Kidney (tissue), 13 donors: ENCODE measurements at regions not wholly inside any gene's neighbourhood (a gene's known extent, or its start where the extent isn't known, plus 50 kb on each side); places are given as distances from the start of the nearest gene placed in this dataset. TPM values are rescaled to one million over a fixed set of nuclear protein-coding genes. Genes with fewer than 3 reads are reported as not detected.
A peak's percentile ranks its signal among the peaks of the same experiment; 100 is the strongest.
"Not testable (repeated sequence)": the region's sequence is repeated elsewhere in the genome, so short reads cannot be mapped to it uniquely, and the experiment has no call there.

Source experiments
- DNase-seq, 5 donors: peaks; one replicate each; pipeline ENCODE4 v3.0.0-alpha.2; 2013 to 2020
- FAIRE-seq: peaks from 2 replicates; lab custom pipeline; 2012; peaks lifted over from hg19 to GRCh38; lab: Jason Lieb, UNC
- H3K27ac ChIP-seq, 2 donors: one replicate each; pipeline ENCODE4 v1.7.0; 2013; ENCODE audit warnings: low read depth in 2 of 2, low read length in 2 of 2, inconsistent platforms in 1 of 2
- H3K27me3 ChIP-seq: one replicate; pipeline ENCODE4 v1.7.1; 2013; ENCODE audit warnings: low read length, inconsistent platforms; ENCODE audit not compliant: control insufficient read depth, insufficient read depth
- H3K36me3 ChIP-seq, 3 donors: one replicate each; pipeline versions ENCODE4 v1.7.0 to v1.7.1; 2013; ENCODE audit warnings: low read length in 3 of 3, control low read depth in 1 of 3, inconsistent platforms in 1 of 3; ENCODE audit not compliant: insufficient read depth in 3 of 3, control insufficient read depth in 2 of 3
- H3K4me1 ChIP-seq, 3 donors: one replicate each; pipeline versions ENCODE4 v1.7.0 to v1.7.1; 2013; ENCODE audit warnings: low read length in 3 of 3, inconsistent platforms in 1 of 3, low read depth in 1 of 3; ENCODE audit not compliant: control insufficient read depth in 2 of 3, insufficient read depth in 2 of 3
- H3K4me3 ChIP-seq, 3 donors: one replicate each; pipeline versions ENCODE4 v1.7.0 to v1.8.1; 2013; ENCODE audit warnings: low read length in 3 of 3, control low read depth in 1 of 3, inconsistent platforms in 1 of 3
- H3K9ac ChIP-seq, 3 donors: one replicate each; pipeline versions ENCODE4 v1.7.0 to v1.7.1; 2013; ENCODE audit warnings: low read length in 3 of 3, control low read depth in 1 of 3, inconsistent platforms in 1 of 3
- H3K9me3 ChIP-seq, 3 donors: one replicate each; pipeline versions ENCODE4 v1.7.0 to v1.7.1; 2013; ENCODE audit warnings: low read length in 3 of 3, control low read depth in 1 of 3, inconsistent platforms in 1 of 3; ENCODE audit not compliant: control insufficient read depth in 2 of 3, insufficient read depth in 1 of 3
- CTCF ChIP-seq: IDR thresholded peaks from 3 replicates; pipeline ENCODE4 v1.5.1; 2012; ENCODE audit warnings: mild to moderate bottlenecking, moderate library complexity, borderline replicate concordance; ENCODE audit not compliant: insufficient read depth; ENCODE audit errors: extremely low read depth
- intact Hi-C: fragments of 100-400 bp; cut with DNase I; formaldehyde crosslinking; loops from one replicate; pipeline ENCODE4 v1.11.1; 2022
- microRNA-seq: library from miRNA; unstranded; fragments of <30 nt; microRNA quantifications from one replicate; pipeline ENCODE4 v1.2.0, GENCODE V29; 2020
- donor health status: control.
- donor health status: control.
- donor health status: control.
- donor health status: control.
- donor health status: control.
- donor health status: DM: yes; HTN: yes; CAD: no.
- donor health status: Normal renal cell carcinoma (clear cell type).

- not testable (repeated sequence) for H3K36me3 ChIP-seq, H3K4me1 ChIP-seq
These were observed 54.5 kb upstream of the FRG2C start for GRCh38 chr3:75609598-75609997.

GRCh38 chr3:75610773-75611172 lies 53.4 kb upstream of the FRG2C start:
- Histone ChIP-seq H3K4me3 (no peak overlapping the region), H3K36me3 (no peaks in the 10 kb centered on the region), H3K9ac (no peak overlapping the region), H3K4me1 (no peaks in the 10 kb centered on the region), H3K27ac (no peak overlapping the region), H3K9me3 (no peaks in the 10 kb centered on the region), H3K27me3 (no peaks in the 10 kb centered on the region)
- intact Hi-C loops = no loop called here
- FAIRE-seq (peak; percentile 90), DNase-seq (no peak)
- TF ChIP-seq CTCF = no peak

More at GRCh38 chr3:75609598-75609997, 54.5 kb upstream of the FRG2C start:
- H3K9ac ChIP-seq, intact Hi-C loops, H3K27me3 ChIP-seq, DNase-seq, FAIRE-seq, H3K9me3 ChIP-seq, H3K27ac ChIP-seq, H3K4me3 ChIP-seq: not testable (repeated sequence)

- not testable (repeated sequence) for FAIRE-seq
These were observed 52.2 kb upstream of the FRG2C start for GRCh38 chr3:75611724-75612460.

More at GRCh38 chr3:75611724-75612460, 52.2 kb upstream of the FRG2C start:
- H3K9ac ChIP-seq, H3K27ac ChIP-seq, intact Hi-C loops, H3K4me1 ChIP-seq, H3K36me3 ChIP-seq, DNase-seq, H3K27me3 ChIP-seq, H3K4me3 ChIP-seq, H3K9me3 ChIP-seq: not testable (repeated sequence)

Small RNAs in the stretch of these regions (microRNA-seq; reads per million reads assigned to microRNA genes)
- gene MIR4444-2 = not detected
